ENCODE measurements at regions not wholly inside any gene's neighbourhood (a gene's known extent, or its start where the extent isn't known, plus 50 kb on each side); places are given as distances from the start of the nearest gene placed in this dataset.
A peak's percentile ranks its signal among the peaks of the same experiment; 100 is the strongest.
"Not testable (repeated sequence)": the region's sequence is repeated elsewhere in the genome, so short reads cannot be mapped to it uniquely, and the experiment has no call there.

DNA sequence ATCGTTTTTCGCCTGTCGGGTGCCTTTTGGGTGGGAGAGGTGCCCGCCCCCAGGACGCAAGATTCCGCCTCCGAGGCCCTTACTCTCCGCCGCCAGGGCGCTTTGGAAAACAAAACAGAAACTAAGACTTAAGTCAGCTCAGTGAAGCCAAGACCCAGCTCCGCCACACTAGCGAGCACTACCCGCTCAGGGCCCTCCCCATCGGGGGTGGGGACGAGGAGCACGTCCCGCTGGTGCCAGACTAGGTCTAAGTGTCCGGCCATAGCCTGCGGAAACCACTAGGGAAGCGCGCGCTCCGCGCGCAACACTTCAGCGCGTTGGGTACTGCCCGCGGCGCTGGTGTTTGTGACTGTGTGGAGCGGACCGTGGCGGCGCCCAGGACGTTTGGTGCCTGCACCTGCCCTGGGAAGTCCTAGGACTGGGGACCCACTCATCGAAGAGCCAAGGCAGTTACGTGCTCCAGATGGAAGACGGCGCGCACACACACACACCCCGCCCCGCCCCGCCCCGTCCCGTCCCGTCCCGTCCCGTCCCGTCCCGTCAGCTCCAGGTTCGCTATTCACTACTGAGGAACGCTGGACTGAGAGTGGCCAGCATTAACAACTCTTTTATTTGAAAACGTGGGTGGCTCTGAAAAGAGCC lies 57.6 kb upstream of the BOLA1 start:
- H3K27ac Mint-ChIP-seq (ENCODE audit: unreplicated experiment); H3K4me1 Mint-ChIP-seq (ENCODE audit: unreplicated experiment); H3K36me3 Mint-ChIP-seq (ENCODE audit: low read depth, unreplicated experiment); DNase-seq (ENCODE audit: low spot score); H3K9me3 Mint-ChIP-seq (ENCODE audit: unreplicated experiment); H3K4me3 Mint-ChIP-seq (ENCODE audit: unreplicated experiment); H3K27me3 Mint-ChIP-seq (ENCODE audit: unreplicated experiment): not testable (repeated sequence)

DNA sequence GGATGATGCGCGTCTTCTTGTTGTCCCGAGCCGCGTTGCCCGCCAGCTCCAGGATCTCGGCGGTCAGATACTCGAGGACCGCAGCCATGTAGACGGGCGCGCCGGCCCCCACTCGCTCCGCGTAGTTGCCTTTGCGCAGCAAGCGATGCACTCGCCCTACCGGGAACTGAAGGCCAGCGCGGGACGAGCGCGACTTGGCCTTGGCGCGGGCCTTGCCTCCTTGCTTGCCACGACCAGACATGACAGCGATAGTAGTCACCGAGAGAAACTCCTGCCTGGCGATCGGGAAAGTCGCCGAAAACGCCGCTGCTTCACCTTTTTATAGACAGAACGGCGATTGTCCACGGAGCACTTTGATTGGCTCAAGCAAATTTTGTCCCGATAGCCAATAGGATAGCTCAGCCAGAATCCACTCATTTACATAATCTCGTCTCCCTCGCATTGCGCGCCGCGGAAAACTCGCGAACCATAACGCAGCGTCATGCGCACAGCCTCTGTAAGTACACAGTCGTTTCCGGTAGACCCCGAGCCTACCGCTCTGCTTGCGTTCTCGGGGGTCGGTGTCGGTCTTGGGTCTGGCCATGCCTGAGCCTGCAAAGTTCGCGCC lies 56.8 kb upstream of the BOLA1 start:
- not testable (repeated sequence) for DNase-seq (ENCODE audit: low spot score); H3K9me3 Mint-ChIP-seq (ENCODE audit: unreplicated experiment); H3K36me3 Mint-ChIP-seq (ENCODE audit: low read depth, unreplicated experiment); H3K4me1 Mint-ChIP-seq (ENCODE audit: unreplicated experiment); H3K27me3 Mint-ChIP-seq (ENCODE audit: unreplicated experiment); H3K4me3 Mint-ChIP-seq (ENCODE audit: unreplicated experiment); H3K27ac Mint-ChIP-seq (ENCODE audit: unreplicated experiment)

DNA sequence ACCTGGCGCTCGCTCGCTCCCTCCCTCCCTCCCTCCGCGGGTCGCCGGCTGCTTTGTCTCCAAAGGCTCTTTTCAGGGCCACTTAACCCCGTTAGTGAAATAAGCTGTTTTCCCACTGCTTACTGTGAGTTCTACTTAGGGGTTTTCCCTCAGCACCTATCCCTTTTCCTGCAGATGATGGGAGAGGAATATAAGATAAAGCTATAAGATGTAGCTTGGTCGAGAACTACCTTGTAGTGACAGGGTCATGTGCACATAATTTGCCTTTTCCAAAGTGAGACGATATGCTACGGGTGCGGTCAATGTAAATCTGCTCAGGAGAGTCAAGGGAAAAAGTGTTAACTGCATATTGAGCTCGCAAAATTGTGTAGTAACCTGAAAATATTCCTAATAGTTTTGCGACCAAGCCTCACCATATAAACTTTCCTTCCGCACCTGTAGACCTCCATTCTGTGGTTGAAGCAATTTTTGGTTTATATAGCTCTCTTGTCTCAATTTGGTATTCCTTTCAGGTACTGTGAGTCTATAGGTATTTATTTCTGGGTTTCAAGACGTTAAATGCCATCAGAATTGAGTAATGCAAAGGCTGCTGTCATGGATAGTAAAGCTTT lies 55.8 kb upstream of the BOLA1 start:
- Mint-ChIP-seq H3K27me3 (ENCODE audit: unreplicated experiment) (no peaks in the 10 kb centered on the region), H3K36me3 (ENCODE audit: low read depth, unreplicated experiment) (no peaks in the 10 kb centered on the region), H3K27ac (ENCODE audit: unreplicated experiment) (peak overlapping the region; percentile 70), H3K4me3 (ENCODE audit: unreplicated experiment) (peak overlapping the region; percentile 89), H3K9me3 (ENCODE audit: unreplicated experiment) (no peaks in the 10 kb centered on the region), H3K4me1 (ENCODE audit: unreplicated experiment) (peaks cover 8% of the 10 kb centered on the region)
- TF ChIP-seq, protein P1, sequence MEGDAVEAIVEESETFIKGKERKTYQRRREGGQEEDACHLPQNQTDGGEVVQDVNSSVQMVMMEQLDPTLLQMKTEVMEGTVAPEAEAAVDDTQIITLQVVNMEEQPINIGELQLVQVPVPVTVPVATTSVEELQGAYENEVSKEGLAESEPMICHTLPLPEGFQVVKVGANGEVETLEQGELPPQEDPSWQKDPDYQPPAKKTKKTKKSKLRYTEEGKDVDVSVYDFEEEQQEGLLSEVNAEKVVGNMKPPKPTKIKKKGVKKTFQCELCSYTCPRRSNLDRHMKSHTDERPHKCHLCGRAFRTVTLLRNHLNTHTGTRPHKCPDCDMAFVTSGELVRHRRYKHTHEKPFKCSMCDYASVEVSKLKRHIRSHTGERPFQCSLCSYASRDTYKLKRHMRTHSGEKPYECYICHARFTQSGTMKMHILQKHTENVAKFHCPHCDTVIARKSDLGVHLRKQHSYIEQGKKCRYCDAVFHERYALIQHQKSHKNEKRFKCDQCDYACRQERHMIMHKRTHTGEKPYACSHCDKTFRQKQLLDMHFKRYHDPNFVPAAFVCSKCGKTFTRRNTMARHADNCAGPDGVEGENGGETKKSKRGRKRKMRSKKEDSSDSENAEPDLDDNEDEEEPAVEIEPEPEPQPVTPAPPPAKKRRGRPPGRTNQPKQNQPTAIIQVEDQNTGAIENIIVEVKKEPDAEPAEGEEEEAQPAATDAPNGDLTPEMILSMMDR (IDR thresholded peaks at IDR 0.05; ENCODE audit: unreplicated experiment), result no peak
- no peak for DNase-seq (ENCODE audit: low spot score)

DNA sequence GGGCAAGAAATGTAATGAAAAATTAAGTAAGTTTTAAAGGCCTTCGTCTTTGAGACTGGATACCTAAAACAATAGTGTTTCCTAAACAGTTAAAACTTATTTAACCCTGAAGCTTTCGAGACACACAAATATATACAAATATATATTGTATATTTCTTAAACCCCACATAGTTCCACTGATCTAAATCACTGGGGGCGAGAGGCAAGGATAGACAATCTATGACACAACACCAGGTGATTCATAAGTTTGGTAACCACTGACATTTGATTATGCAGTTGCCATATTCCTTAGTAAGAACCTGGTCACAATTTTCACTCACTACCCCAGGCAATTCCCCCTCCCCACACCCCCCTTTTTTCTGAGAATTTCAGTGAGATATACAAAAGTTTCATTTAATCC lies 55.3 kb upstream of the BOLA1 start:
- Mint-ChIP-seq H3K4me1 (ENCODE audit: unreplicated experiment) (peaks cover 12% of the 10 kb centered on the region), H3K27me3 (ENCODE audit: unreplicated experiment) (no peaks in the 10 kb centered on the region), H3K9me3 (ENCODE audit: unreplicated experiment) (no peaks in the 10 kb centered on the region), H3K4me3 (ENCODE audit: unreplicated experiment) (peak overlapping the region; percentile 89), H3K36me3 (ENCODE audit: low read depth, unreplicated experiment) (no peaks in the 10 kb centered on the region), H3K27ac (ENCODE audit: unreplicated experiment) (peak overlapping the region; percentile 70)
- TF ChIP-seq, protein P1 (IDR thresholded peaks at IDR 0.05; ENCODE audit: unreplicated experiment), result no peak
- DNase-seq (ENCODE audit: low spot score), result no peak

DNA sequence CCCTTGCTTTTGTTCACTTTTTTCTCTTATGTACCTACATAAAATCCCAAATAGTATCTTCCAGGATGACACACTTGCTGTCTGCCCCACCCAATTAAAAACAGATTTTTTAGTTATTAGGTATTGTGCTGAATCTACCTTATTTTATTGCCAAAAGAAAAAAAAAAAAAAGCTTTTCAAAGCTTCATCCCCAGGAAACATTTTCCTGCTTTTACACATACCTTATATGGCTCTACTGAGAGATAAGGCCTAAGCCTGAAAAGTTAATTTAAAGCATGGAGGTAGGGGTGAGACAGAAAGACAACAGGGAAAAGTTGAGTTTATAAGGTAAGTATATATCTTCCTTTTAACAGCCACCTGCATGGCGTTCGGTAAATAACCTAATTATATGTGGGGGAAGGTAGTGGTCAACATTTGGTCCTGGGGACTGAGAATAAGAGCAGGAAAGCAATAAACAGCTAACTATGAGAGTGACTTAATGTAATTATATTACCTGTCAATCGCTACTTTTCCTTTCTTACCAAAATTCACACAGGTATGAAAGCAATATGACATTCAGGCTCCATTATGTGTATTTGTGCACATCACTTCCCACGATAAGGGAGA lies 54.6 kb upstream of the BOLA1 start:
- no peaks in the 10 kb centered on the region for H3K27me3 Mint-ChIP-seq (ENCODE audit: unreplicated experiment)
- peaks cover 19% of the 10 kb centered on the region for H3K4me1 Mint-ChIP-seq (ENCODE audit: unreplicated experiment)
- H3K36me3 Mint-ChIP-seq (ENCODE audit: low read depth, unreplicated experiment), result no peaks in the 10 kb centered on the region
- no peak overlapping the region for H3K4me3 Mint-ChIP-seq (ENCODE audit: unreplicated experiment)
- H3K27ac Mint-ChIP-seq (ENCODE audit: unreplicated experiment), result no peak overlapping the region
- TF ChIP-seq, protein P1 (IDR thresholded peaks at IDR 0.05; ENCODE audit: unreplicated experiment), result no peak
- DNase-seq (ENCODE audit: low spot score), result no peak
- no peaks in the 10 kb centered on the region for H3K9me3 Mint-ChIP-seq (ENCODE audit: unreplicated experiment)

DNA sequence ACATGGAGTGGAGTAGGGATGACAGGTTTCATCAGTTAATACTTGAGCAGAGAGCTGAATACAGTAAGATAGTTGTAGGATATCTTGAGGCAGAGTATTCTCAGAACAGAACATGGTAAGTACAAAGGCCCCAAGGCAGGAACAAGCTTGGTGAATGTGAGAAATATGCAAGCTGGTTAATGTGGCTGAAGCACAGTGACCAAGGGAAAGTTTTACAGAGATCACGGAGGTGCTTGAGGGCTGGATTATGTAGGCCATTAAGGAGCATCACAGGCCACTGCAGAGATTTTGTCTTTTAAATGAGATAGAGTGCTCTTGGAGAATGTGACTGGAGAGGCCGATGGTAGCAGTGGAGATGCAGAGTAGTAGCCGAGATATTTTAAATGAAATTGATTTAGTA lies 54.0 kb upstream of the BOLA1 start:
- Mint-ChIP-seq H3K27ac (ENCODE audit: unreplicated experiment) (no peak overlapping the region), H3K27me3 (ENCODE audit: unreplicated experiment) (peaks cover 3% of the 10 kb centered on the region), H3K9me3 (ENCODE audit: unreplicated experiment) (no peaks in the 10 kb centered on the region), H3K4me1 (ENCODE audit: unreplicated experiment) (peaks cover 22% of the 10 kb centered on the region), H3K36me3 (ENCODE audit: low read depth, unreplicated experiment) (no peaks in the 10 kb centered on the region), H3K4me3 (ENCODE audit: unreplicated experiment) (peak overlapping the region; percentile 69)
- no peak for DNase-seq (ENCODE audit: low spot score)
- TF ChIP-seq, protein P1 (IDR thresholded peaks at IDR 0.05; ENCODE audit: unreplicated experiment), result no peak

Data from endothelial cell (in vitro differentiated cells).